PC-3 (cell line): ENCODE measurements at regions not wholly inside any gene's neighbourhood (a gene's known extent, or its start where the extent isn't known, plus 50 kb on each side); places are given as distances from the start of the nearest gene placed in this dataset.

Experiments used
- ATAC-seq: fragments of 200-7000 bp; cut with Tn5 transposase; 2 replicates; pipeline ENCODE4 v1.9.1; 2020; ENCODE audit warnings: mild to moderate bottlenecking, moderate library complexity
- BruUV-seq: library from RNA; stranded (reverse); fragments of 400-500 nt; replicated peaks from 2 replicates; lab custom pipeline; 2021; lab: Mats Ljungman, UMichigan
- CTCF ChIA-PET: fragments of 300-600 bp; sonication (Branson Sonifier 250); formaldehyde crosslinking; loops from one replicate; lab custom pipeline; 2022; ENCODE audit warnings: antibody characterized with exemption; lab: Charles Lee
- POLR2A ChIA-PET: fragments of 300-600 bp; sonication (Branson Sonifier 250); formaldehyde crosslinking; loops from one replicate; lab custom pipeline; 2022; ENCODE audit warnings: antibody characterized with exemption; ENCODE audit not compliant: unreplicated experiment; lab: Charles Lee
- DNase-seq: peaks from one replicate; pipeline ENCODE4 v3.0.0-alpha.2; 2015
- H2AFZ ChIP-seq: fragments of 300-600 bp; sonication (generic); 2 replicates; pipeline ENCODE4 v1.6.0; 2016; ENCODE audit warnings: antibody characterized with exemption, low read length
- H3F3A ChIP-seq: fragments of 300-600 bp; sonication (generic); one replicate; pipeline ENCODE4 v1.6.0; 2017; ENCODE audit warnings: antibody characterized with exemption, low read length, control low read depth, mild to moderate bottlenecking; ENCODE audit not compliant: unreplicated experiment
- H3K27ac ChIP-seq: fragments of 300-600 bp; sonication (generic); 2 replicates; pipeline ENCODE4 v1.5.1; 2016; ENCODE audit warnings: mild to moderate bottlenecking, low read length
- H3K27me3 ChIP-seq: fragments of 300-600 bp; sonication (generic); 2 replicates; pipeline ENCODE4 v1.6.1; 2016; ENCODE audit warnings: low read length, mixed read lengths
- H3K36me3 ChIP-seq: fragments of 300-600 bp; sonication (generic); 2 replicates; pipeline ENCODE4 v1.6.1; 2016; ENCODE audit warnings: low read depth, mixed run types, low read length, mixed read lengths
- H3K4me1 ChIP-seq: fragments of 300-600 bp; sonication (generic); 2 replicates; pipeline ENCODE4 v1.5.1; 2016; ENCODE audit warnings: low read length; ENCODE audit not compliant: insufficient read depth
- H3K4me2 ChIP-seq: fragments of 300-600 bp; sonication (generic); 2 replicates; pipeline ENCODE4 v1.6.0; 2016; ENCODE audit warnings: low read length
- H3K4me3 ChIP-seq: fragments of 300-600 bp; sonication (generic); 2 replicates; pipeline ENCODE4 v1.5.1; 2016; ENCODE audit warnings: mild to moderate bottlenecking, low read length, mixed read lengths
- H3K79me2 ChIP-seq: fragments of 300-600 bp; sonication (generic); 2 replicates; pipeline ENCODE4 v1.6.1; 2017; ENCODE audit warnings: low read length, mixed read lengths
- H3K9ac ChIP-seq: fragments of 300-600 bp; sonication (generic); 2 replicates; pipeline ENCODE4 v1.6.0; 2016; ENCODE audit warnings: mild to moderate bottlenecking, low read length
- H3K9me2 ChIP-seq: fragments of 300-600 bp; sonication (generic); replicated peaks from 2 replicates; pipeline ENCODE4 v1.6.1; 2016; ENCODE audit warnings: mixed run types, low read length, mixed read lengths
- H3K9me3 ChIP-seq: fragments of 300-600 bp; sonication (generic); 2 replicates; pipeline ENCODE4 v1.6.1; 2016; ENCODE audit warnings: low read length, mixed read lengths
- H4K20me1 ChIP-seq: fragments of 300-600 bp; sonication (generic); 2 replicates; pipeline ENCODE4 v1.6.1; 2016; ENCODE audit warnings: low read length, mixed read lengths
- EZH2 ChIP-seq: fragments of 300-600 bp; sonication (generic); IDR thresholded peaks from one replicate; pipeline ENCODE4 v1.6.1; 2017; ENCODE audit warnings: antibody characterized with exemption, mild to moderate bottlenecking, low read length; ENCODE audit not compliant: unreplicated experiment
- EZH2phosphoT487 ChIP-seq: fragments of 300-600 bp; sonication (generic); IDR thresholded peaks from 2 replicates; pipeline ENCODE4 v1.6.1; 2018; ENCODE audit warnings: mild to moderate bottlenecking, antibody characterized with exemption, low read length, borderline replicate concordance
- intact Hi-C: fragments of 100-400 bp; cut with micrococcal nuclease; formaldehyde crosslinking; loops from 2 replicates; pipeline ENCODE4 v1.9.0; 2023
- TF ChIP-seq, protein P1 (sequence below): fragments of 300-600 bp; sonication (generic); conservative IDR thresholded peaks from 2 replicates; pipeline ENCODE4 v1.5.1; 2017; ENCODE audit warnings: antibody characterized with exemption, low read depth, mild to moderate bottlenecking, low read length

GRCh38 chr7:89987665-89988064, 166.6 kb upstream of the STEAP1 start:
- Histone ChIP-seq H3K9me3 (no peaks in the 10 kb centered on the region), H3K27me3 (no peaks in the 10 kb centered on the region), H3K4me1 (no peaks in the 10 kb centered on the region), H3K4me3 (no peak overlapping the region), H3K9me2 (no peaks in the 10 kb centered on the region), H3K27ac (no peak overlapping the region), H2AFZ (no peak overlapping the region), H3K4me2 (no peak overlapping the region), H3K9ac (no peak overlapping the region), H3K79me2 (no peaks in the 10 kb centered on the region), H3F3A (no peaks in the 10 kb centered on the region), H4K20me1 (no peaks in the 10 kb centered on the region), H3K36me3 (no peaks in the 10 kb centered on the region)
- BruUV-seq = no TSS peak
- TF ChIP-seq, protein P1, sequence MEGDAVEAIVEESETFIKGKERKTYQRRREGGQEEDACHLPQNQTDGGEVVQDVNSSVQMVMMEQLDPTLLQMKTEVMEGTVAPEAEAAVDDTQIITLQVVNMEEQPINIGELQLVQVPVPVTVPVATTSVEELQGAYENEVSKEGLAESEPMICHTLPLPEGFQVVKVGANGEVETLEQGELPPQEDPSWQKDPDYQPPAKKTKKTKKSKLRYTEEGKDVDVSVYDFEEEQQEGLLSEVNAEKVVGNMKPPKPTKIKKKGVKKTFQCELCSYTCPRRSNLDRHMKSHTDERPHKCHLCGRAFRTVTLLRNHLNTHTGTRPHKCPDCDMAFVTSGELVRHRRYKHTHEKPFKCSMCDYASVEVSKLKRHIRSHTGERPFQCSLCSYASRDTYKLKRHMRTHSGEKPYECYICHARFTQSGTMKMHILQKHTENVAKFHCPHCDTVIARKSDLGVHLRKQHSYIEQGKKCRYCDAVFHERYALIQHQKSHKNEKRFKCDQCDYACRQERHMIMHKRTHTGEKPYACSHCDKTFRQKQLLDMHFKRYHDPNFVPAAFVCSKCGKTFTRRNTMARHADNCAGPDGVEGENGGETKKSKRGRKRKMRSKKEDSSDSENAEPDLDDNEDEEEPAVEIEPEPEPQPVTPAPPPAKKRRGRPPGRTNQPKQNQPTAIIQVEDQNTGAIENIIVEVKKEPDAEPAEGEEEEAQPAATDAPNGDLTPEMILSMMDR = no peak
- TF ChIP-seq EZH2phosphoT487 = no peak
- no peak for TF ChIP-seq EZH2
- ATAC-seq (no peak), DNase-seq (no peak)
- CTCF ChIA-PET = interaction anchor here (0.6 kb wide), 1 partner anchor 1497 kb away, joined by 6 read pairs; no protein-coding TSS in a partner anchor
- POLR2A ChIA-PET = no interaction called here
- intact Hi-C loops = no loop called here

DNA sequence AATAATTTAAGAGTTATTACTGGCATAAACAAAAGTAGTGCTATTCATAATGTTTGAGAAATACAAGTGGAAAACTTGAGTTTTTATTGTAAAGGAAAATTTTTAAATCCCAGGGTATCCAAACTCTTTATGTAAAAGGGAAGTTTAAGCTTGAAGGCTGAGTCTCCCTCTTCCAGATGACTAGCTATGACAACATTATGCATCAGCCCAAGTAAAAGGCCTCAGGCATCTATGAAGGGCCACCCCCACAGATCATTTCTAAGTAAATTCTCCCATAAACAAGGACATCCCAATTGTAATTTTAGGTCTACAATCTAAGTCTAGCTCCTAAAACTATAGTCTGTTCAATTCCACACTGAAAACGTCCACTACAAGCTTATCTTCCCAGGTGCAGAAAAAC, 166.2 kb upstream of the STEAP1 start:
- POLR2A ChIA-PET = no interaction called here
- intact Hi-C loops = no loop called here
- Histone ChIP-seq H3K9ac (no peak overlapping the region), H2AFZ (no peak overlapping the region), H3K79me2 (no peaks in the 10 kb centered on the region), H3K9me3 (no peaks in the 10 kb centered on the region), H3K4me3 (no peak overlapping the region), H3K9me2 (no peaks in the 10 kb centered on the region), H3K4me2 (no peak overlapping the region), H3F3A (no peaks in the 10 kb centered on the region), H3K36me3 (no peaks in the 10 kb centered on the region), H3K4me1 (no peaks in the 10 kb centered on the region), H3K27ac (no peak overlapping the region), H3K27me3 (no peaks in the 10 kb centered on the region), H4K20me1 (no peaks in the 10 kb centered on the region)
- ATAC-seq (peak; percentile 94), DNase-seq (peak; percentile 48)
- TF ChIP-seq EZH2 (no peak), EZH2phosphoT487 (no peak)
- TF ChIP-seq, protein P1 = no peak
- no TSS peak for BruUV-seq
- CTCF ChIA-PET = interaction anchor here (0.6 kb wide), 1 partner anchor 1497 kb away, joined by 6 read pairs; no protein-coding TSS in a partner anchor

GRCh38 chr7:89989454-89989853, 164.8 kb upstream of the STEAP1 start:
- Histone ChIP-seq H3K4me1 (no peaks in the 10 kb centered on the region), H3K36me3 (no peaks in the 10 kb centered on the region), H3K9me2 (no peaks in the 10 kb centered on the region), H3K79me2 (no peaks in the 10 kb centered on the region), H3K4me3 (no peak overlapping the region), H4K20me1 (no peaks in the 10 kb centered on the region), H3K27ac (no peak overlapping the region), H2AFZ (no peak overlapping the region), H3K9ac (no peak overlapping the region), H3K4me2 (no peak overlapping the region), H3F3A (no peaks in the 10 kb centered on the region), H3K9me3 (no peaks in the 10 kb centered on the region), H3K27me3 (no peaks in the 10 kb centered on the region)
- ChIA-PET POLR2A (no interaction called here), CTCF (no interaction called here)
- DNase-seq = no peak
- no peak for ATAC-seq
- intact Hi-C loops = no loop called here
- TF ChIP-seq, protein P1 = no peak
- TF ChIP-seq EZH2 (no peak), EZH2phosphoT487 (no peak)
- BruUV-seq = no TSS peak
